Heart right ventricle (tissue), 16 donors: ENCODE measurements at regions not wholly inside any gene's neighbourhood (a gene's known extent, or its start where the extent isn't known, plus 50 kb on each side); places are given as distances from the start of the nearest gene placed in this dataset.

Experiments used
- ATAC-seq, 8 donors: fragments of 200-7000 bp; cut with Tn5 transposase; one replicate each; pipeline ENCODE4 v1.9.1; 2020; ENCODE audit warnings: mild to moderate bottlenecking in 8 of 8, moderate library complexity in 8 of 8, moderate number of reproducible peaks in 1 of 8
- DNase-seq, 2 donors: peaks; one replicate each; pipeline ENCODE4 v3.0.0-alpha.2; 2020
- H3K27ac ChIP-seq, 10 donors: fragments of 200-600 bp; sonication (generic) in 2 of 10; one replicate each; pipeline versions ENCODE4 v1.5.0 to v1.8.0; 2020 to 2022; ENCODE audit warnings: mild to moderate bottlenecking in 3 of 10
- H3K27me3 ChIP-seq, 7 donors: fragments of 200-600 bp; one replicate each; pipeline ENCODE4 v1.8.0; 2021 to 2022; ENCODE audit warnings: mild to moderate bottlenecking in 2 of 7
- H3K36me3 ChIP-seq, 9 donors: fragments of 200-600 bp; sonication (generic) in 1 of 9; one replicate each; pipeline versions ENCODE4 v1.5.0 to v1.8.0; 2020 to 2022; ENCODE audit warnings: mild to moderate bottlenecking in 2 of 9
- H3K4me1 ChIP-seq, 9 donors: fragments of 200-600 bp; sonication (generic) in 1 of 9; one replicate each; pipeline versions ENCODE4 v1.5.0 to v1.8.0; 2020 to 2022; ENCODE audit warnings: mild to moderate bottlenecking in 4 of 9
- H3K4me3 ChIP-seq, 10 donors: fragments of 200-600 bp; sonication (generic) in 2 of 10; one replicate each; pipeline versions ENCODE4 v1.5.0 to v1.8.0; 2020 to 2022; ENCODE audit warnings: mild to moderate bottlenecking in 7 of 10, moderate library complexity in 2 of 10
- H3K9me3 ChIP-seq, 11 donors: fragments of 200-600 bp in 10 of 11; sonication (generic) in 2 of 11; one replicate each; pipeline versions ENCODE4 v1.5.0 to v1.8.0; 2013 to 2022; ENCODE audit warnings: mild to moderate bottlenecking in 2 of 11, control low read depth in 1 of 11, moderate library complexity in 1 of 11
- WGBS, 2 donors: extraction: QIAGEN DNeasy Blood & Tissue Kit; methylation state at CpG; one replicate each; pipeline ENCODE4 v1.1.7; 2013; ENCODE audit warnings: inconsistent platforms in 1 of 2; 5-methylcytosine and 5-hydroxymethylcytosine counted together
- intact Hi-C, 10 donors: fragments of 100-400 bp; cut with DNase I; formaldehyde crosslinking; loops; one replicate each; pipeline versions ENCODE4 v1.11.1 to v1.14.2; 2022
- TF ChIP-seq, protein P1 (sequence below), 9 donors: fragments of 200-600 bp; sonication (generic) in 2 of 9; IDR thresholded peaks; one replicate each; pipeline versions ENCODE4 v1.5.0 to v1.8.0; 2021 to 2022; ENCODE audit warnings: antibody characterized with exemption in 9 of 9, mild to moderate bottlenecking in 5 of 9, moderate library complexity in 1 of 9
- donor health status: Arrhythmogenic right ventricular cardiomyopathy.
- donor health status: ischemic (EF 13 %, LVEDD 7.1; RV severe dilation, severe dysfunction).
- donor health status: healthy with polysubstance abuse.
- donor health status: DM: no; HTN: yes; CAD: no.
- donor health status: DM: no; HTN: no; CAD: no.
- donor health status: ischemic (EF 25% LVEDD 6.9; RV normal size, moderate dysfunction).
- donor health status: ischemic (EF 25% LVEDD 5.7; RV mildly dilated, moderate dysfunction).
- donor health status: healthy.
- donor health status: DM: yes; HTN: yes; CAD: no.
- donor health status: Ischemic cardiomyopathy.
- donor health status: ischemic (EF 35%, LVEDD 5.7; RV mildly dilated, moderate dysfunction).
- donor health status: nonischemic (EF 11% LVEDD 7.7; RV severe dilation, severe dysfunction).
- donor health status: DM: yes; HTN: yes; CAD: no.
- donor health status: PGD.
- donor health status: ischemic (EF 29% LVEDD 5.4; RV normal size, mild dysfunction).
- donor health status: nonischemic (EF 23%, LVEDD 6.1; RV moderate dilation, normal function).

DNA sequence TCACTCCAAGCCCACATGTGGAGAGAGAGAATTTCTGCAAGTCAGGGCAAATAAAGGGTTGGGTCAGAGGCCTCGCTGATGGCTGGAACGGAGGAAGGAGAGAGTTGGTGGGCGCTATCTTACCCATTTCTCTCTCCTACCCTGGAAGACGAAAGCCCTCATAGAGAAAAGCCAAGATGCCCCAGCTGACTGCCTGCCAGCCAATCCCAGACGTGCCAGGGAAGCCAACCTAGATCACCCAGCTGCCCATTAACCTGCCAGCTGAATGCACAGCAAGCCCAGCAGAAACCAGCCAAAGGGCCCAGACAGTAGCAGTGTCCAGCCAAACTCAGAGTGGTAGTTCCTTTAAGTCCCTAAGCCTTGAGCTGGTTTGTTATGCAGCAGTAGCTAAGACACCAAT lies 167.0 kb upstream of the ZNF507 start:
- H3K4me3 ChIP-seq = no peak overlapping the region

DNA sequence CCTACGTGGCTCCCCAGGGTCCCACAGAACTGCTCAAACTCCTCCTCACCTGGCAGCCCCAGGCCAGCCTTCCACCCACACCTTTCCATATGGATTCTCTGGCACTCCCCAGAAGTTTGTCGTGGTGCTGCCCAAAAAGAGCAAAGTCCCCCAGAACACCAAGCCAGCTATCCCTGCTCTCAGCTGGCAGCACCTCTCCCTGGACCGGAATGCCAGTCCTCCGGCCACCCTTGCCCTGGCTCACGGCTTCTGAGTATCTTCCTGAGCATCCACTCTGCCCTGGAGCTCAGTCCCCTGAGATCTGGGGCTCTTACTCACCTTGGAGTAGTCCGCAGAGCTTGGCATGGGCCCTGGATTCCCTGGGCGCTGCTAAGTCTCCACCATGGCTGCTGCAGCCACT lies 166.5 kb upstream of the ZNF507 start:
- TF ChIP-seq, protein P1, sequence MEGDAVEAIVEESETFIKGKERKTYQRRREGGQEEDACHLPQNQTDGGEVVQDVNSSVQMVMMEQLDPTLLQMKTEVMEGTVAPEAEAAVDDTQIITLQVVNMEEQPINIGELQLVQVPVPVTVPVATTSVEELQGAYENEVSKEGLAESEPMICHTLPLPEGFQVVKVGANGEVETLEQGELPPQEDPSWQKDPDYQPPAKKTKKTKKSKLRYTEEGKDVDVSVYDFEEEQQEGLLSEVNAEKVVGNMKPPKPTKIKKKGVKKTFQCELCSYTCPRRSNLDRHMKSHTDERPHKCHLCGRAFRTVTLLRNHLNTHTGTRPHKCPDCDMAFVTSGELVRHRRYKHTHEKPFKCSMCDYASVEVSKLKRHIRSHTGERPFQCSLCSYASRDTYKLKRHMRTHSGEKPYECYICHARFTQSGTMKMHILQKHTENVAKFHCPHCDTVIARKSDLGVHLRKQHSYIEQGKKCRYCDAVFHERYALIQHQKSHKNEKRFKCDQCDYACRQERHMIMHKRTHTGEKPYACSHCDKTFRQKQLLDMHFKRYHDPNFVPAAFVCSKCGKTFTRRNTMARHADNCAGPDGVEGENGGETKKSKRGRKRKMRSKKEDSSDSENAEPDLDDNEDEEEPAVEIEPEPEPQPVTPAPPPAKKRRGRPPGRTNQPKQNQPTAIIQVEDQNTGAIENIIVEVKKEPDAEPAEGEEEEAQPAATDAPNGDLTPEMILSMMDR (IDR thresholded peaks at IDR 0.05) = no peak
- Histone ChIP-seq H3K36me3 (no peaks in the 10 kb centered on the region), H3K27ac (no peak overlapping the region), H3K27me3 (peaks cover 0 to 5% (median 0%) of the 10 kb centered on the region in 7 donors), H3K4me1 (no peaks in the 10 kb centered on the region), H3K9me3 (no peaks in the 10 kb centered on the region), H3K4me3 (no peak overlapping the region)
- 68% methylated on average over 7 of the region's 7 CpGs for WGBS, 2 donors
- no peak for DNase-seq
- intact Hi-C loops = no loop called here
- ATAC-seq = no peak

More for the DNA sequence above, 167.0 kb upstream of the ZNF507 start:
- DNase-seq (no peak), ATAC-seq (no peak)
- Histone ChIP-seq H3K36me3 (no peaks in the 10 kb centered on the region), H3K4me1 (no peaks in the 10 kb centered on the region), H3K27ac (no peak overlapping the region), H3K27me3 (peaks cover 0 to 5% (median 0%) of the 10 kb centered on the region in 7 donors), H3K9me3 (no peaks in the 10 kb centered on the region)
- 84 to 85% methylated on average over 5 of the region's 5 CpGs for WGBS, 2 donors
- TF ChIP-seq, protein P1 (IDR thresholded peaks at IDR 0.05) = no peak
- intact Hi-C loops = no loop called here

DNA sequence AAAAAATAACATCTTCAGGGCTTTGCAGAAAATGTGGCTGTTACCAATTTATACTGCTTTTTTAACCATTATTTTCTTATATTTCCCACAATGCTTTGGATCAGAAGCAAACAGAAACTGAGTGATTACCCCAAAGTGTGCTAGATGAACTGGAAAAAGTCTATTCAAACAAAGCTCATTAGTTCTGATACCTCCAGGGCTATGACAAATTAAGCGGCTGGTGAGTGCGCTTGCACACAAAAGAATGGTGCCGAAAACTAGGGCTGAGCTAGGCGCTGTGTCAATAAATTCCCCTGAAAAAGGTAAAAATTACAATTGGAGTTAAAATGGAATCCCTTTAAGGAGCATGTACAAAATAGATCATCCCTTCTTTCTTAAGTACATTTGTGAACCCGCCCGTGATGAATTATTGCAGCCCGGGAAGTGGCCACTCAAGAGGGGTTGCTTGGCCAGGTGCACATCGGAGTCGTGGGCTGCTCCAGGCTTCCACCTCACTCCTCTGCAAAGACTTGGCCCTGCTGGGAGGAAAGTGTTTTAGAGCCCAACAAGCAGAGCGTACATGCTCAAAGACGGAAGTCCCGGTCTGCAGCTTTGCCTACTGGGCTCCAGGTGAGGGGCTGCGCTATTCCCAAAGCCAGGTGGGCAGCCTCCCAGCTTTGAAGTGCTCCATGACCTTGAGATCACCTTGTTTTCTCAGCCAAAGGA lies 164.0 kb upstream of the ZNF507 start:
- Histone ChIP-seq H3K9me3 (peaks cover 0 to 5% (median 0%) of the 10 kb centered on the region in 11 donors), H3K4me1 (no peaks in the 10 kb centered on the region), H3K27ac (no peak overlapping the region), H3K4me3 (no peak overlapping the region), H3K36me3 (no peaks in the 10 kb centered on the region), H3K27me3 (peaks cover 0 to 6% (median 0%) of the 10 kb centered on the region in 7 donors)
- intact Hi-C loops = no loop called here
- ATAC-seq (no peak), DNase-seq (no peak)
- 82 to 91% methylated on average over 13 of the region's 13 CpGs for WGBS, 2 donors
- TF ChIP-seq, protein P1 (IDR thresholded peaks at IDR 0.05) = no peak

DNA sequence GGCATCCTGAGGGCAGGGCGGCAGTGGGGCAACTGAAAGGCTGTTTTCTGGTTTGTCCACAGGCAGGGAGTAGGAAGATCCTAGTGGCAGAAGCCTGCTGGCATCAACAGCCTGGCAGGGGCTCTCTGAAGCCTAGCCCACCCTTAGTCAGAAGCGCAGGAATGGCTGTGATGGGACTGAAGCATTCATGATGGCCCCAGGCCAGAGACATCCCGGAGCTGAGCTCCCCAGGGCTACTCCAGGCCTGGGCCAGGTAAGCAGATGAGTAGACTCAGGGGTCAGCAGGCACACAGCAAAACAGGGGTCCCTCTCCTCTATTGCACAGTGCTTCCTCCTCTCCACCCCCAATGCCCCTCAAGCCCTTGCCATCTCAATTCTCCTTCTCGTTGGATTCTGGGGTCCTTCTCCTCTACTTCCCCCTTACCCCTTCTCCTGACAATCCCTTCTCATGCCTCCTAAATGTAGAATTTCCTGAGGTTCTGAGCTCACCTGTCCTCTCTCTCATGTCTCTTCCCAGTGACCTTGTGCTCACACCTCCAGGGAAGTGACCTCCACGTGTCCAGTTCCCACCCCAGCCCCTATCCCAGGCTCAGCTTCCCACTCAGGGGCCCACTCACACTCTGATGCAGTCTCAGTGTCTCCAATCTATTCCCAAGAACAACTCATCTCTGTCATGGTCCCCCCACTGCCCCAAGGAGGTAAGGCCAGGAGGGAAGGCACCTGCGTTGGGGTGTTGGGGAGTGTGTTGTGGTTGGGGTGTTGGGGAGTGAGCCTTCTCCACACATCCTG lies 158.7 kb upstream of the ZNF507 start:
- no peak overlapping the region for H3K27ac ChIP-seq
- WGBS, 2 donors = 77 to 80% methylated on average over 6 of the region's 6 CpGs
- H3K27me3 ChIP-seq = peaks cover 0 to 12% (median 0%) of the 10 kb centered on the region in 7 donors
- H3K9me3 ChIP-seq = peaks cover 0 to 5% (median 0%) of the 10 kb centered on the region in 11 donors
- no peaks in the 10 kb centered on the region for H3K4me1 ChIP-seq
- TF ChIP-seq, protein P1 (IDR thresholded peaks at IDR 0.05) = no peak
- H3K36me3 ChIP-seq = no peaks in the 10 kb centered on the region
- H3K4me3 ChIP-seq = no peak overlapping the region
- DNase-seq (no peak), ATAC-seq (no peak)
- intact Hi-C loops = no loop called here
